ENCODE measurements at regions not wholly inside any gene's neighbourhood (a gene's known extent, or its start where the extent isn't known, plus 50 kb on each side); places are given as distances from the start of the nearest gene placed in this dataset.

DNA sequence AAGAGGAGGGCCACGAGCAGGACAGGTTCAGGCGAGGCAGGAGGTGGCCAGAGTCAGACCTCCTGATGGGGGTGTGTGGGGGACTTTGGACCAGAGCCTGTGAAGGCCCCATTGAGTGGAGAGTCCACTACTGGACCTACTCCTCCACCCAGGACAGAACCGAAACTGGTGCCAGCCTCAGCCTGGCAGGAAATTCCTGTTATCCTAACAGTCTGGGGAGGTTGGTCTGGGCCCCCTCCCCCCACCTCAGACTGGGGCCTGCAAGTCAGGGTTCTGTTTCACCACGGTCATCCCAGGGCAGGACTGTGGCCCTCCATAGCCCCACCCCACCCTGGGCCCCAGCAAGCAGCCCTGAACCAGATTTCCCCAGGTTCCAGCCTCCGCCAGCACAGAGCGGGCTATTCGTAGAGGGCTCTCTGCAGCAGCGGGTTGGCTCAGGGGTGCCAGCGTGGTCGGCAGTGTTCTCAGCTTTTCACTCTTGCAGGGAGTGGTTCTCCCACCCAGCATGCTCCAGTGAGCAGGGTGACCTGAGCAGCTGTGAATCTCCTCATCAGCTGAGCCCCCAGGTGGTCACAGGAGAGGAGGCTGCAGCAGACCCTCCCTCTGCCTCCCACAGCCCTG is 217.3 kb downstream of the TBC1D2B start:
- TF ChIP-seq, protein P1, sequence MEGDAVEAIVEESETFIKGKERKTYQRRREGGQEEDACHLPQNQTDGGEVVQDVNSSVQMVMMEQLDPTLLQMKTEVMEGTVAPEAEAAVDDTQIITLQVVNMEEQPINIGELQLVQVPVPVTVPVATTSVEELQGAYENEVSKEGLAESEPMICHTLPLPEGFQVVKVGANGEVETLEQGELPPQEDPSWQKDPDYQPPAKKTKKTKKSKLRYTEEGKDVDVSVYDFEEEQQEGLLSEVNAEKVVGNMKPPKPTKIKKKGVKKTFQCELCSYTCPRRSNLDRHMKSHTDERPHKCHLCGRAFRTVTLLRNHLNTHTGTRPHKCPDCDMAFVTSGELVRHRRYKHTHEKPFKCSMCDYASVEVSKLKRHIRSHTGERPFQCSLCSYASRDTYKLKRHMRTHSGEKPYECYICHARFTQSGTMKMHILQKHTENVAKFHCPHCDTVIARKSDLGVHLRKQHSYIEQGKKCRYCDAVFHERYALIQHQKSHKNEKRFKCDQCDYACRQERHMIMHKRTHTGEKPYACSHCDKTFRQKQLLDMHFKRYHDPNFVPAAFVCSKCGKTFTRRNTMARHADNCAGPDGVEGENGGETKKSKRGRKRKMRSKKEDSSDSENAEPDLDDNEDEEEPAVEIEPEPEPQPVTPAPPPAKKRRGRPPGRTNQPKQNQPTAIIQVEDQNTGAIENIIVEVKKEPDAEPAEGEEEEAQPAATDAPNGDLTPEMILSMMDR (IDR thresholded peaks at IDR 0.05; ENCODE audit: low read depth, low read length, missing control alignments), result no peak
- H3K4me3 ChIP-seq (ENCODE audit: low read depth, low read length), result no peak overlapping the region
- in situ Hi-C loops (cut with HindIII; ENCODE audit: low sequenced_read_pairs), result no loop called here
- no peak for DNase-seq (ENCODE audit: low read depth)

DNA sequence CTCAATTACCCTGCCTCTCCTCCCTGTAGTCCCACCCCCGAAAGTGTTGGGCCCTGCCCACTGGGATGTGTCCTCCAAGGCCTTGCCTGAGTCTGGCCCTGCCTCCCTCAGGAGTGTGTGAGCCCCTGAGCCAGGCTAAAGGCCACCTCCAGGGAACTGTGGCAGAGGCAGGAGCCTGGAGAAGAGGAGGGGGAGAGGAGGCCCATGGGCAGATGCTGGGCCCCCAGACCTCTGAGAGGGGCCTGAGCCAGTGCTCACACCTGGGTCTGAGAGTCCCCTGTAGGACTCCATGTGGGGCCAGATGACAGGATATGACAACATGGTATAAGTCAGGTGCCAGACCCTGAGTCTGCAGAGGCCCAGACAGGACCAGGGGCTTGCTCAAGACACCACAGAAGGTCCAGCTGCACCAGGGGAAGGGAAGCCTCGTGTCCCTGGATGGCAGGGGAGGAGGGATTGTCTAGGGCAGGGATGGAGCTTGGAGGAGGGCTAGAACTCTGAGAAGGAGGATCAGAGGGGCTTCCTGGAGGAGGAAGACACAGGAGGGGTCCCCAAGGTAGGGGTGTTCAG is 217.9 kb downstream of the TBC1D2B start:
- in situ Hi-C loops (cut with HindIII; ENCODE audit: low sequenced_read_pairs), result loop anchor here (5.0 kb wide), 1 partner anchor 37 kb away; no protein-coding TSS in a partner anchor
- TF ChIP-seq, protein P1 (IDR thresholded peaks at IDR 0.05; ENCODE audit: low read depth, low read length, missing control alignments), result no peak
- DNase-seq (ENCODE audit: low read depth), result no peak
- no peak overlapping the region for H3K4me3 ChIP-seq (ENCODE audit: low read depth, low read length)

DNA sequence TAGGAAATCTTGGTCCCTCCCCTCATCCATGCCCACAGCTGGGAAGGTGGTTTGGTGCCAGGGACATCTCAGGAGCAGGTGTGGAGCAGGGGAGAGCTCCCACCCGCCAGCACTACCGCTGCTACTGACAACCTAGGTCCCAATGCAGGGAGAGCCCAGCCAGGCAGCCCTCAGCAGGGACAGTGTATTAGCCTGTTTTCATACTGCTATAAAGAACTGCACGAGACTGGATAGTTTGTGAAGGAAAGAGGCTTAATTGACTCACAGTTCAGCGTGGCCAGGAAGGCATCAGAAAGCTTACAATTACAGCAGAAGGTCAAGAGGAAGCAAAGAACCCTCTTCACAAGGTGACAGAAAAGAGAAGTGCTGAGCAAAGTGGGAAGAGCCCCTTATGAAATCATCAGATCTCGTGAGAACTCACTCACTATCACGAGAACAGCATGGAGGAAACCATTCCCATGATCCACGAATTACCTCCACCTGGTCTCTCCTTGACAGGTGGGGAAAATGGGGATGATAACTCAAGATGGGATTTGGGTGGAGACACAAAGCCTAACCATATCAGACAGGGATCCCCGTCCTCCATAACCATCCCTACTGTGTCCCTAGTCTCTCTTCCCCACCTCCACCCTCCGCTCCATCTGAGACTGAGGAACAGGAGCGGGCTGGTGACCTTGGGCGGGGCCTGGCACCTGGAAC is 218.6 kb downstream of the TBC1D2B start:
- in situ Hi-C loops (cut with HindIII; ENCODE audit: low sequenced_read_pairs), result loop anchor here (5.0 kb wide), 1 partner anchor 37 kb away; no protein-coding TSS in a partner anchor
- no peak overlapping the region for H3K4me3 ChIP-seq (ENCODE audit: low read depth, low read length)
- DNase-seq (ENCODE audit: low read depth), result no peak
- TF ChIP-seq, protein P1 (IDR thresholded peaks at IDR 0.05; ENCODE audit: low read depth, low read length, missing control alignments), result no peak

DNA sequence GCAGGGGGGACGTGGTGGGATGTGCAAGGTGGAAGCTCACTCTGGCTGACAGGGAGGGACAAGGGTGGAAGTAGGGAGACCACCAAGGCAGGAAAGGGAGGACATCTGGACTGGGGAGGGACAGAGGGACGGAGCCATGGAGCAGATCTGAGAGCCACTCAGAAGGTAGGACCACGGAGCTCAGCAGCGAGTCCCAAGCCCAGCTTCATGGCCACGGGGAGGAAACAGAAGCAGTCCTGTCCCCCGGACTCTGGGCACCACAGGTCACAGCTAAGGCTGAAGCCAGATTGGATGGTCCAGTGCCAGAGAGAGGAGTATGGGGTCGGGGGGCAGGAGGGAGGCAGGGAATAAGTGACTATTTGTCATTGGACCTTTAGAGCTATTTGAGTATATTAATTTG is 220.1 kb downstream of the TBC1D2B start:
- no peak overlapping the region for H3K4me3 ChIP-seq (ENCODE audit: low read depth, low read length)
- DNase-seq (ENCODE audit: low read depth), result no peak
- TF ChIP-seq, protein P1 (IDR thresholded peaks at IDR 0.05; ENCODE audit: low read depth, low read length, missing control alignments), result no peak
- in situ Hi-C loops (cut with HindIII; ENCODE audit: low sequenced_read_pairs), result loop anchor here (5.0 kb wide), 1 partner anchor 35 kb away; no protein-coding TSS in a partner anchor

DNA sequence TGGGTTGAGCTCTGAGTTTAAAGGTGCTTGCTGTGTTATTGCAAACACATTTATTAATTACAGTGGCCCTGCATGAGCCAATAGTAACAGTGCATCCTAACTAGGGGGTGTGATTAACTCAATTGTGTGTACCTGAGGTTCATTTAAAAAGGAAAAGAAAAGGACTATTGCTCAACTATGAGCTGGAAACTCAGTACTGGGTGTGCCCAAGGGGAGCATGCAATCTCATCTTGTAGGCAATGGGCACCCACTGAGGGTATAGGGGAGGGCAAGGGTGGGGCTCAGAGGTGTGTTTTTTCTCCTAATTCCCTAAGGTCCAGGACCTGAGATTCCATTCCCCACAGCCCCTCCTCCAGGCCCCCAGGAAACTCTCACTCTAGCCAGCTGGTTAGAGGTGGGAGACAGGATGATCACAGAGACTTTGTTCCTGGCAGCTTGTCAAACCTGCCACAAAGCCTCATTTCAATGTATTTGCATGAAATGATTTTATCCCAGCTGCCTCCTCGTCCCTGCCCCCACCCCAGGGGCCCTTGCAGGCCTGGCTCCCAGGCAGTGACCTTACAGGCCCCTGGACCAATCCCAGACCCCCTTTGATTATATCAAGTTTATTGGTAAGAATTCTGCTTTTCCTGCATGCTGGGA is 220.7 kb downstream of the TBC1D2B start:
- no peak overlapping the region for H3K4me3 ChIP-seq (ENCODE audit: low read depth, low read length)
- DNase-seq (ENCODE audit: low read depth), result no peak
- TF ChIP-seq, protein P1 (IDR thresholded peaks at IDR 0.05; ENCODE audit: low read depth, low read length, missing control alignments), result no peak
- in situ Hi-C loops (cut with HindIII; ENCODE audit: low sequenced_read_pairs), result loop anchor here (5.0 kb wide), 1 partner anchor 35 kb away; no protein-coding TSS in a partner anchor

DNA sequence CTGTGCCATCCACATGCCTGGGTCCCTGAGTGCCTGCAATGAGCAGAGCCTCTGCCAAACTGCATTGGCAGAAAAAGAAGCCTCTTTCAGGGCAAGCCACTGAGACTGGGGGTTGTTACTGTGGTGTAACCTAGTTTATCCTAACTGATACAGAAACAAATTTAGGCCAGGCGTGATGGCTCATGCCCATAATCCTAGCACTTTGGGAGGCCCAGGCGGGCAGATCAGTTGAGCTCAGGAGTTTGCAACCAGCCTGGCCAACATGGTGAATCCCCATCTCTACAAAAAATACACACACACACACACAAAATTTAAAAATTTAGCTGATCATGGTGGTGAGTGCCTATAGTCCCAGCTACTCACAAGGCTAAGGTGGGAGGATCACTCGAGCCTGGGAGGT is 221.6 kb downstream of the TBC1D2B start:
- in situ Hi-C loops (cut with HindIII; ENCODE audit: low sequenced_read_pairs), result loop anchor here (5.0 kb wide), 1 partner anchor 34 kb away; no protein-coding TSS in a partner anchor
- TF ChIP-seq, protein P1 (IDR thresholded peaks at IDR 0.05; ENCODE audit: low read depth, low read length, missing control alignments), result no peak
- no peak for DNase-seq (ENCODE audit: low read depth)
- no peak overlapping the region for H3K4me3 ChIP-seq (ENCODE audit: low read depth, low read length)

All from astrocyte of the cerebellum (primary cell).